ENCODE measurements at regions not wholly inside any gene's neighbourhood (a gene's known extent, or its start where the extent isn't known, plus 50 kb on each side); places are given as distances from the start of the nearest gene placed in this dataset.
A peak's percentile ranks its signal among the peaks of the same experiment; 100 is the strongest.
"Not testable (repeated sequence)": the region's sequence is repeated elsewhere in the genome, so short reads cannot be mapped to it uniquely, and the experiment has no call there.

DNA sequence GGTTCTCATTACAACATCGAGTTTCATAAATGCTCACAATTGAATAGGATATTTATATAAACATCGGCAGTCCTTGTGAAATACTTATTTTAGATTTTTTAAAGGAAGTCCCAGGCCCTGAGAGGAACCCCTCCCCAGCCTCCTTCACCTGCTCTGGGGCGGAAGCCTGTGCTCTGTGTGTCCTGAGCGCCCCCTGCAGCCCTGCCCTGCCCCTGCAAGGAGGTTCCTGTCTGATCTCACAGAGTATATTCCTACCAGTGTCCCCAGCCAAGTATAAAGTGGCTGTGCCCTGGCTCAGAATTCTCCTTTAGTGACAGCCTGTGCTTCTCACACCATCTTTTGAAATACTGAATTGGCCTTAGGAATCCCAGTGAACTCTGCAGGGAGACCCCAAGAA lies 659.5 kb downstream of the TMEM121 start:
- DNase-seq, result peak; percentile 61 to 76

DNA sequence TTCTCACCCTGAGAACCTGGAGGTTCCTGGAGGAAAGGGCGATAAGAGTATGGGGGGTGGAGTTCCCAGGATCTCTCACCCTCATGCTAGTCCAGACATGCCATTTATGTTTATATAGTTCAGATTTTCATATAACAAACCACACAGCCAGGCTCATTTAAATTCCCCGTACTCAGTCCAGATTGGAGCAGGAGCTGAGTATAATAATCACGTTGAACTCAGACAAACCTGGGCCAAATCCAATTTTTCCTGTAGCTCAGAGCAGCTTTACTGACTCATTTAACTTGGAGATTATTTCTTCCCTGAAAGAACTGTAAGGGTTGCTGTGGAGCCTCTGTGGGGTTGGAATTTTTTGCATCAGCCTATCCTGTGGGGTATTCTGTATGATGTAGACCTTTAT lies 660.8 kb downstream of the TMEM121 start:
- no peak for DNase-seq

DNA sequence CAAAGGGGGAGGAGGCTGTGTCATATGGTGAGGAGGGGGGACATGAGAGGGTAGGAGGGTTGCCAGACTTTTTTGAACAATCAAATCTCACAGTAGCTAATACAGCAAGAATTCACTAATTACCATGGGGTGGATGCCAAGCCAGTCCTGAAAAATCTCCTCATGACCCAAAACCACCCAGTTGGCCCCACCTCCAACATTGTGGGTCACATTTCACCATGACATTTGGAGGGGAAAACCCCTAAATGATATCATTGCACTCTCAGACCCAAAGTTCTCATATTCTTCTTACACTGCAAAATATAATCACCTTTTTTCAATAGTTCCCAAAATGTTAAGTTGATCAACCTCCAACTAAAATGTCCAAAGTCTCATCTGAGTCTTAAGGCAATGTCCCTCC lies 666.3 kb downstream of the TMEM121 start:
- not testable (repeated sequence) for DNase-seq

DNA sequence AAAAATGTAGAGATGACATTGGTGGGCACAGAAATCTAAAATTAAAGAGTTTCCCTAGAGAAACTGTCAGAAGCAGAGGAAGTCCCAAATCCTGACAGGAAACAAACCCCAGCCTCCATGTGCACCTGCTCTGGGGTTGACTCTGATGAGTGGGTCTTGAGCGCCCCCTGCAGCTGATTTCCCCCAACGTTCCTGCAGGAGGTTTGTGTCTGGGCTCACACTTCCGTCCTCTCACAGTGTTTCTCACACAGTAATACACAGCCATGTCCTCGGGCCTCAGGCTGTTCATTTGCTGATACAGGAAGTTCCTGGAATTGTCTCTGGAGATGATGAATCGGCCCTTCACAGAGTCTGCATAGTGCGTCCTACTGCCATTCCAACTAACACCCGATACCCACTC lies 670.1 kb downstream of the TMEM121 start:
- peak; percentile 30 to 67 for DNase-seq

DNA sequence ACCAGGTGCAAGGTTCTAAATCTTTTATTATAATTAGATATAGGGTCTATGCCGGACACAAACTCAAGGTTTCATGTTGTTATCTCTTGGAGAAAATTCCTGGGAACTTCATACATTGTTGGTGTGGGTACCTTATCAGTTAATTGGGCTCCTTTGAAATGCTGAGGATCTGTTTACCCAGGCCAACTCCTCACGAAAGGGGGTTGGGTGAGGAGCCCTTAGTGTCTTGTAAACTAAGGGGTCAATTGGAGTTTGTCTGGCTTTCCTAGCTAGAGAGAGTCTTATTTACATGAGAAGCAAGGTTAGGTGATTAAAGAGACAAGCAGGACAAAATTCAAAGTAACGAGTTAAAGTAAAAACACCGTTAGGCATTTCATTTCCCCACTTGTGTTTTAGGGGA lies 670.9 kb downstream of the TMEM121 start:
- not testable (repeated sequence) for DNase-seq

DNA sequence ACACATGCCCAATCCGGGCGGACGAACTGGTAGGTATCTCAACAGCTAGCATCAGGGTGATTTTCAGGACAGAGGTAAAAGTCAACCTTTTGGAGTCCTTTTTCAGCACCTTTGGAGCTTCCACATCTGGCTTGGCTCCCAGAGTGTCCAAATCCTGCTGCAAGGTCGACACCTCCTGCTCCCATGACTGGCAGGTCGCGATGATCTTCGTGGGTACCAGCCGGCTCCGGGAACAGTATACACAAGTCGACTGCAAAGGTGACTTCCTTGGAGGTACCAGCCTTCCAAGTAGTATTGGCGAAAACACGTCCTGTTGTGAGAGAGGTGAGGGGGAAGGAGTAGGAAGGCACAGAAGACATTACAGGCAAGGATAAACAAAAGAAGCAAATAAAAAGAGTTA lies 672.7 kb downstream of the TMEM121 start:
- DNase-seq, result no peak

DNA sequence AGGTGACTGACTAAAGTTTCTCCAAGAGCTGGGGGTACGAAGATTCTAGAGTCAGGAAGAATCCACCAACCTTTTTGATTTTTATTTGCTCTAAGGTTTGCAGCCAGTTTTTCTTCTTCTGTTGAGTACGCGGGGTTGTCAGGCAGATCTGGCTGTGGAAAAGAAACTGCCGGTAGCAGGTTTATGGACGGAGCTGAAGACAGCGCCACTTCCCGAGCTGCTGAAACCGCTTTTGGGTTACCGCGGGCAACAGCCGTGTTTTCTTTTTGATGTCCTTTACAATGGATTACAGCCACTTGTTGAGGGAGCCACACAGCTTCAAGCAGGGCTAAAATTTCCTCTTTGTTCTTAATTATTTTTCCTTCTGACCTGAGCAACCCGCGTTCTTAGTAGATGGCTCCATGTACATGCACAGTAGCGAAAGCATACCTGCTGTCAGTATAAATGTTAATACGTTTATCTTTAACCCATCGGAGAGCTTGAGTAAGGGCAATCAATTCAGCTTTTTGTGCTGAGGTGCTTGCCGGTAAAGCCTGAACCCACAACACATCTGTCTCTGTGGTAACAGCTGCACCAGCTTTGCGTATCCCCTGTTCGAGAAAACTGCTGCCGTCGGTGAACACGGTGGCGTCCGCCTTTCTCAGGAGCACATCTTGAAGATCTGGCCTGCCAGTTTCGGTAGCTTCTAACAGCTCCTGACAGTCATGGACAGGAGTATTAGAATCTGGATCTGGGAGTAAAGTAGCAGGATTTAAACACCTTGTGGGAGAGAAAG lies 674.3 kb downstream of the TMEM121 start:
- DNase-seq, result no peak

DNA sequence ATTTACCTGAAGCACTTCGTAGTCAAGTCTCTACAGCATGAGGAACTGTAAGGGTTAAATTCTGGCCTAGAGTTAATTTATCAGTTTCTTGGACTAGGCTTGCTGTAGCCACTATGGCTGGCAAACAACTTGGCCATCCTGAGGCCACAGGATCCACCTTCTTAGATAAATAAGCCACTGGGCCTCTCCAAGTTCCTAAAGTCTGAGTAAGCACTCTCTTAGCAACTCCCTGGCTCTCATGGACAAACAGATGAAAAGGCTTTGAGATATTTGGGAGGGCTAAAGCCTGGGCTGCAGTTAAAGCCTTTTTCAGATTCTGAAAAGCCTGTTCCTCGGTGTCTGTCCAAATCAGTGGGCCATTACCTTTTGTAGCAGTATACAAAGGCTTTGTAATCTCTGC lies 675.0 kb downstream of the TMEM121 start:
- no peak for DNase-seq

DNA sequence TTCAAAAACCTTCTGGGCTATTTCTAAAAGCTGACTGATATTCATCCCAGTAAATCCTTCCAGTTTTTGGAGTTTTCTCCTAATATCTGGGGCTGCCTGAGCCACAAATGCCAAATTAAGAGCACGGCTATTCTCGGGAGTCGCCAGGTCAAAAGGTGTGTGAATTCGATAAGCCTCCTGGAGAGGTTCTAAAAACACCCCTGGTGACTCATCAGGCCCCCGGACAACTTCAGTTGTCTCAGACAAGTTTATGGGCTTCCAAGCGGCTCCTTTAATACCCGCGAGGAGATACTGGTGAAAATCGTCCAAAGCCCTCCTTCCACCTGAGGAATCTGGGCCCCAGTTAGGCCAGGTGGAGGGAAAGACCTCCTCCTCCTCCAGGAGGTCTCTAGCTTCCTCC lies 677.1 kb downstream of the TMEM121 start:
- no peak for DNase-seq

DNA sequence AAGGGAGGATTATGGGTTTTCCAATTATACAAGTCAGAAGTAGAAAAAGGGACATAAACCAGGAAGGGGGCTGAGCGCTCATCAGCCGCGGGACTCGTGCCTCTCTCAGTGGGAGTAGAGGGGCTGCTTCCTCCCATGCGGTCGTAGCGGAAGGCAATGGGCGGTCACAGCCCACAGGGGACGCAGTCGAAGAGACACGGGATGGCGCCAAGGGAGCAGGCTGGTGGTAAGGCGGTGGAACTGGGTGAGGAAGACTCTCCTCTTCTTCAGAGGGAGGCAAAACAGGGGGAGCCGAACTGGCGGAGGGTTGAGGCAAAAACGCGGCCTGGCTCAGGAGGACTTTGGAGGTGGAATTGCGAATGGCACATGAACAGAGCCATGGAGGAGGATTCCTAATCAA lies 677.7 kb downstream of the TMEM121 start:
- no peak for DNase-seq

DNA sequence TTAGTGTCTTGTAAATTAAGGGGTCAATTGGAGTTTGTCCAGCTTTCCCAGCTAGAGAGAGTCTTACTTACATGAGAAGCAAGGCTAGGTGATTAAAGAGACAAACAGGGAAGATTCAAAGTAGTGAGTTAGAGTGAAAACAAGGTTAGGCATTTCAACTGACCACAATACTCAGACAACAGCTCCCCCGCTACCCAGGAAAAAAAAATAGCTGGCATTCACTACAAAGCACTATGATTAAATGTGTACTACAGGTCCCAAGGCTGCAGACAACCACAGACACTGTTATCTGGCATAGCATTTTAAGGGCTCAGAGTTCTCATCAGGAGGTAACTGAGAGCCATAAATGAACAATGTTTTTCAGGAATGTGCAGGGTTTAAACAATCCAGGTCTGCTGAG lies 680.9 kb downstream of the TMEM121 start:
- DNase-seq, result no peak

DNA sequence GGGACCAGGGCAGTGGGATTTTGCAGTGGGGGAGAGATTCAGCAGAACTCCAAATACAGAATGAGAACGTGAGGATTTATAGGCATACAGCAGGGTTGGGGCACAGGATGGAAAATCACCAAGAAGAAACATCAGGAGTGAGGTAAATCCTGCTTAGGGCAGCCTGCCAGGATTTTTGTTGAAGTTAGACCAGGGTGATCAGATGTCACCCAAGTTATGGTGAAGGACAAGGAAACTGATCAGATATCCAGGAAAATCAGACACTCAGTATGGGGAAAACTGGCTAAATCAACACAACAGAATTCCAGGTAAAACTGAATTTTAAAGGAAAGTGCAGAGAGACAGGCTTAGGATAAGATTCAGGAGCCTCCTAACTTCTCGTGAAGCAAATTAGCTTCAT lies 682.4 kb downstream of the TMEM121 start:
- DNase-seq, result no peak

DNA sequence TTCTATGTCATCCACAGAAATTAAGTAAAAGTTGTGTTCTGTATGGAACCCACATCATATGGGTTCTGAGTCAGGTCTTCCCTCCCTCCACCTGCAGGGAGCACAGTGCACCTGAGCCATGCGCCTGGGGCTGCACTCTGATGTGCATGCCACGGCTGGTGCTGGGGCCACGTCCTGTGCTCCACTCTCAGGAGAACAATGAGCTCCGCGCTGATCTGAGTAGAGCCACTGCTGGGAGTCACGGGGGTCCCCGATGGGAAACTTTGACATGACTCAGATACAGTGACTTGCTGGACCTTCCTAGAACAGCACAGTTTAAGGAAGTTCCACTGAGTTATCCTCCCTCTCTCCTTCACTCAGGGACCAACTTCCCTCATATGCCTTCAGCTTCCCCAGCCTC lies 683.4 kb downstream of the TMEM121 start:
- DNase-seq, result peak; percentile 23 to 54

DNA sequence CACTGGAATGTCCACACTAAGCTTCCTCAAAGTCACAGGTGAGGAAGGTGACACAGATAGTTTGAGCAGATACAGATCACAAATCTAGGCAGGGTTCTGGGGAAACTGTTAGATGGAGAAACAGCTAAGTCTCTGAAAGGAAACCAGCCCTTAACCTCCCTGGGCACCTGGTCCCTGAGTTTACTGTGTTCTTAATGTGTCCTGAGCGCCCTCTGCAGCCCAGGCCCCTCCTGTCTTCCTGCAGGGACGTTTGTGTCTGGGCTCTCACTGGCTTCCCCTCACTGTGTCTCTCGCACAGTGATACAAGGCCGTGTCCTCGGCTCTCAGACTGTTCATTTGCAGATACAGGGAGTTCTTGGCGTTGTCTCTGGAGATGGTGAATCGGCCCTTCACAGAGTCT lies 684.3 kb downstream of the TMEM121 start:
- DNase-seq, result peak in 1 of 2 donors; percentile 33

DNA sequence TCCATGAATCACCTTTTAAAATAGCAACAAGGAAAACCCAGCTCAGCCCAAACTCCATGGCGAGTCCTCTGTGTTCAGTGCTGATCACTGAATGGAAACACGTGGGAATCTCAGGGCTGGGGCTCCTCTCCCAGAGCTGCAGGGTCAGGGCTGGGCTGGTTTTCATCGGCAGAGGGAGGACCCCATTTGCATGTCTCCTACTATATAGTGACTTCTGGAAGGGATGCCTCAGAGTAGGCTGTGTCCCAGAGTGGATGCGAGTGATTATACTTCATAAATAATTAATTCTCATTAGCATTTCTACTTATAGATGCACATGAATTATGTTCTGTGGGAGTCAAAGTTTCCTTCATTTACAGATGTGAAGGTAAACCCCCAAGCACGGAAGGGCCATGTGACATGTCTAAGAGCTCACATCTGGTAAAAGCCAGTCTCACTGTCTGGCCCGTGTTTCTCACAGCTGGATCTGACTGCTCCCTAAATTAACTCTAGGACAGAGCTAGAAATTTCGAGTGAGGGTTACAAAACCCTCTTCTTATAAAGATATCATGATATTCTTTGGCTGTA lies 685.0 kb downstream of the TMEM121 start:
- no peak for DNase-seq

DNA sequence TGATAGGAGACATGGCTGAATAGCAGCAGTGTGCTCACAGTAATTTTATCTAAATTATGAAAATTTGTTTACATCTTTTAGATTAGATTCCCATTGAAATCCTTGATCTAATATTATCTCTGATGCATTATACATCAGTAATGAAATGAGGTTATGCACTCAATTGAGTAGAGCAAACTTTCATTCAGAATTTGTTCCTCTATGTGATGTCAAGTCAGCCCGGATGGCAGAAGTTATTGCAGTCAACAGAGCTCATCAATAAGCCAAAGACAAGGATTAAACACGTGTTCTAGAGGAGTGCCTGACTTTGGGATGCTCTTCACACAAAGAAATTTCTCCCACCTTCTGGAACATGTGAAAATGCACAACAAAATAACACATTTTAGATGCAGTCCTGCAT lies 688.8 kb downstream of the TMEM121 start:
- no peak for DNase-seq

DNA sequence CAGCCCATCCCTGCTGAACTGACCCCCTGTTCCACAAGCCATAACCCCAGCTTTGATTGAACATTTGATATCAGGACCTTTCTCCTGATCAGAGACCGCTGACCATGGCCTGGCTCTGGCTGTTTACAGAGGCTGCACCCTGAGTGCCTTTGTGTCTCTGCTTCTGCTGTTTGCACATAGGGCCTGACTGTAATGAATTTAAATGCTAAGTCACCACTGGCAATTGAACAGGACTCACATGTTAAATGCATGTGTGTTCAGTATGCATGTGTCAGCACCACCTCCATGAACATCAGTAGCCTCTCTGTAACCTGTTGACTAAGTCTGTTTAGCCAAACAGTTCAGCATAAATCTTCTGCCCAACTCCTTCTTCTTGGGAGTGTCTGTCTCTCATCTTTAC lies 690.3 kb downstream of the TMEM121 start:
- no peak for DNase-seq

DNA sequence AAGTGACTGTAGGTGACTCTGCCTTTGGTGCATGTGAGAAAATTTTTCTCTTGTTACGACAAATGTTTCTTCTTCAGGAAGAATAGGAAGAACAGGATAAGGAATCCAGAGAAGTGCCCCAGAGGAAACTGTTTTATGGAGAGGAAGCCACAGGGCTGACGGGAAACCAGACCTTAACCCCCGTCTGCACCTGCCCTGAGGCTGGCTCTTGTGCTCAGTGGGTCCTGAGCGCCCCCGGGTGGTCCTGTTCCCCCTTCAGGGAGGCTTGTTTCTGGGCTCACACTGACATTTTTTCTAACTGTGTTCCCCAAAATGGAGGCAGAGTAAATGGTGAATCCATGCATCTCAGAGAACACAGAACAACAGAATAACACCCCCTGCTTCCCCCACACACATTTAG lies 691.8 kb downstream of the TMEM121 start:
- peak in 1 of 2 donors; percentile 11 for DNase-seq

DNA sequence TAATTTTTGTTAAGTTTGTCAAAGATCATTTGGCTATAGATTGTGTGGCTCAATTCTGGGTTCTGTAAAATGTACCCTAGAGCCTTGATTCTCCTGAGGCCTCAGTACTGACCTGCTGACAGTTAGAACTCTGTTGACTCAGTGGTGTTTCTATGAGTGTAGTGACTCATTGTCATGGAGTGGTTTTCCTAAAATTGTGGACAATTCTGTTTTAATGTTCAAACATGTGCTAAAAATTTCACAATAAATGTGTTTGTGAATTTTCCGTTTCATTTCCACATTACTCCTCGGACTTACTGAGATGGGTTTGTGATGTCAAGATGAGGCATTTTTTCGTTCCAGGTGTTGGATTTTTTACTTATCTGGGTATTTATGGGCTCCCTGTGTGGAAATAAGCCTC lies 695.9 kb downstream of the TMEM121 start:
- DNase-seq, result no peak

DNA sequence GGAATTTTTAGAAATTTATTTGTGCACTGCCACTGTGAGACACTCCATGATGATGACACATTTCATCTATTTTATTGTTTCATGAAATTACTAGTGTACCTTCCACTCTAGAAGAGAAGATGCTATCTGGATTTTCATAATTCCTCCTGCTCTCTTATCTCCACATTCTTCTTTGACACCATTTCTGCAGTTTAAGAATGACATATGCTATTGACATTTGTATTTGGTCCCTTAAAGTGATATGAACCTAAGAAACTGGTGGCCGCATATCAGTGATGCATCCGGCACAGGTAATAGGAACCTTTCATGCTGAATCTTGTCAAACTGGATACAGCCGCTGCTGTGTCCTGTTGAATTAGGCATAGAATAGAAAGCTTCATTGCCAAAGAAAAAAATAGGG lies 696.3 kb downstream of the TMEM121 start:
- no peak for DNase-seq

DNA sequence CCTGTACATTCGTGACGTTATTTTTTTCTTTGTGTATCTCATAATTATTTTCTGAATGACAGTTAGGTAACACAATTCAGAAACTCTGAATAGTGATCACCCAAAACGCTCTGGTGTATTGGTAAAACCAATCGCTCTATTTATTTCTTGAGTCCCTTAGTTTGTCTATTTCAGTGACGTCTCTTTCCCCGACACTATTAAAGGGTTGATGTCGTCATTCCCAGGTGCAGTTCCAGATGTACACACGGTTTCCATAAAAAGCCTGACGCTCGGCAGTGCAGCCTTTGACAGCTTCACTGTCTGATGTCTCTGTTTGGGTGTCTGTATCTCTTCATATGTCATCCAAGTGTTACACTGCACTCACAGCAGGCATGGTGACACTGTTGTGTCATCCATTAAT lies 701.4 kb downstream of the TMEM121 start:
- no peak for DNase-seq

DNA sequence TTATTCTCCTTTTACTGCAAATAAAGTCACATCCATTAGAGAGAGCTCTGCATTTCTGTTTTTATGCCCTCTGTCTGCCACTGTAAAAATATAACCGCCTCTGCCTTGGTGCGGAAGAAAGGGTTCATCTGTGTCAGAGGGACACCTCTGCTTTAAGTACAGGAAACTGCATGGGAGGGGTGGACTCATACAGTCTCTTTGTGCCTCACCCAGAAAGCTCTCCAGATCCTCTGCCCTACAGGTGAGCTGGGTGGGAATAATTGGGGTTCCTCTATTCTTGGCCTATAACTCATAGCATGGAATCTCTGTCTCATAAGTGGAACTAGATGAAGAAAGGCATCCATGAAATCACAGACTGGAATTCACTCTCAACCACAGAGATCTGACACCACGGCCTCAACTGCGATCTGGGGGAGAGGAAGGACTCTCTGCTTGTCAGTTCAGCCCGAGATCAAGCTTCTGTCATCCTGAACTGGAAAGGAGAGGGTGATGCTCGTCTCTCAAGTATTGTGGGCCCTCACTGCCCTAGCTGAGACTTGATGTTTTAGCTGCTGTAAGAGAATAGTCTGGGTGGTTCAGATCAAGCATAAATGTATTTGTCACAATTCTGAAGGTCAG lies 702.3 kb downstream of the TMEM121 start:
- DNase-seq, result peak; percentile 21 to 54

DNA sequence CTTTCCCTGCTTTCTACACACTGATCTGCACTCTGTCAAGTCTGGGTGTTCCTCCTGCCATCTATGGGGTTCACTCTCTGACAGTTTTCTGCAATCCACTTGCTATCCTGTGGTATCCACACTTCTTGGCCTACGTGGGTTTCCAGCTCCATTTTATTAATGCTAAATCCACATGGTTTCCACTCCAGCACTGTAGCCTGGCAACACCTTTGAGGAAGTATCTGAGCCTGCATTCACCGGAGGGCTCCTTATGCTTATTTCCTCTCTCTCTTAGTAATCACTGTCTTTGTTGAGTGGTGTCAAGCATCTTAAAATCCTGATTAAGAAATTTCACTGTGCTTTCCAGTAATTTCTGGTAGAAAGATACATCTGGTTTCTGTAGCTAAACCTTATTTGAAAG lies 703.7 kb downstream of the TMEM121 start:
- DNase-seq, result no peak

DNA sequence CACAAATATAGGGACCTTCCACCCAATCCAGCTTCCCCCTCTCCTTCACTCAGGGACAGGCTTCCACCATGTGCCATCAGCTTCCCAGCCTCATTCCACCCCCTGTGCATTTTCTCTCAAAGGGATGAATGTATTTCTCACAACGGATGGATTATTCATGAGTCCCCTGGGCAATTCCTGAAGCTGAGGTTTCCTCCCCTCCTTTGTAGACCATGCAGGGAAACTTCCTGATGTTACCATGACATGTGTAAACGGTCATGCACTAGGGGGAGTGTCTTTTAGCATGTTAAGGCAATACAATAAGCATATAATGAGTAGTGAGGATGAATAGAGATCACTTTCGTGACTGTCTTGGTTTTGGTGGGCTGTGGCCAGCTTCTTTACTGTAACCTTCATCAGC lies 706.8 kb downstream of the TMEM121 start:
- not testable (repeated sequence) for DNase-seq
